Keratinocyte (primary cell): ENCODE measurements at regions not wholly inside any gene's neighbourhood (a gene's known extent, or its start where the extent isn't known, plus 50 kb on each side); places are given as distances from the start of the nearest gene placed in this dataset.
A peak's percentile ranks its signal among the peaks of the same experiment; 100 is the strongest.

Experiments
- DNase-seq: peaks from one replicate; pipeline ENCODE4 v3.0.0-alpha.2; 2011; ENCODE audit warnings: low read depth, missing footprints, low spot score
- FAIRE-seq: peaks from 2 replicates; lab custom pipeline; 2011; peaks lifted over from hg19 to GRCh38; lab: Jason Lieb, UNC
- H2AFZ ChIP-seq: 2 replicates; pipeline ENCODE4 v1.6.0; 2012; ENCODE audit warnings: low read length, control low read depth, inconsistent platforms; ENCODE audit not compliant: control insufficient read depth
- H3K27ac ChIP-seq: 2 replicates; pipeline ENCODE4 v1.5.1; 2011; ENCODE audit warnings: low read length; ENCODE audit not compliant: control insufficient read depth, insufficient read depth
- H3K27me3 ChIP-seq: 3 replicates; pipeline ENCODE4 v1.6.0; 2011; ENCODE audit warnings: low read length; ENCODE audit not compliant: control insufficient read depth, insufficient read depth; ENCODE audit errors: extremely low read depth
- H3K36me3 ChIP-seq, 2 experiments: 2 replicates in 1 of 2; 3 replicates in 1 of 2; pipeline ENCODE4 v1.5.1; 2011; ENCODE audit warnings: low read length in 2 of 2, mild to moderate bottlenecking in 1 of 2; ENCODE audit not compliant: control insufficient read depth in 2 of 2, insufficient read depth in 2 of 2; ENCODE audit errors: extremely low read depth in 1 of 2
- H3K4me1 ChIP-seq: 3 replicates; pipeline ENCODE4 v1.5.1; 2011; ENCODE audit warnings: low read length; ENCODE audit not compliant: control insufficient read depth, insufficient read depth; ENCODE audit errors: extremely low read depth
- H3K4me2 ChIP-seq: 3 replicates; pipeline ENCODE4 v1.6.0; 2011; ENCODE audit warnings: low read depth, low read length; ENCODE audit not compliant: control insufficient read depth, insufficient read depth; ENCODE audit errors: extremely low read depth
- H3K4me3 ChIP-seq, 3 experiments: fragments of 200-600 bp in 1 of 3; sonication (generic) in 1 of 3; 2 replicates in 2 of 3; 3 replicates in 1 of 3; pipeline ENCODE4 v1.5.1; 2011 to 2016; ENCODE audit warnings: low read length in 3 of 3, mild to moderate bottlenecking in 3 of 3, control low read depth in 2 of 3, inconsistent platforms in 1 of 3, low read depth in 1 of 3, mixed read lengths in 1 of 3, mixed run types in 1 of 3, moderate library complexity in 1 of 3; ENCODE audit not compliant: control insufficient read depth in 2 of 3, insufficient read depth in 2 of 3; ENCODE audit errors: extremely low read depth in 1 of 3
- H3K79me2 ChIP-seq: 2 replicates; pipeline ENCODE4 v1.6.0; 2012; ENCODE audit warnings: low read length; ENCODE audit not compliant: control insufficient read depth, insufficient read depth
- H3K9ac ChIP-seq: 3 replicates; pipeline ENCODE4 v1.6.0; 2011; ENCODE audit warnings: low read length; ENCODE audit not compliant: control insufficient read depth, insufficient read depth; ENCODE audit errors: extremely low read depth
- H3K9me1 ChIP-seq: 3 replicates; pipeline ENCODE4 v1.6.0; 2011; ENCODE audit warnings: low read length; ENCODE audit not compliant: control insufficient read depth, insufficient read depth; ENCODE audit errors: extremely low read depth
- H3K9me3 ChIP-seq: 2 replicates; pipeline ENCODE4 v1.5.1; 2012; ENCODE audit warnings: low read depth, low read length; ENCODE audit not compliant: control insufficient read depth
- H4K20me1 ChIP-seq: 3 replicates; pipeline ENCODE4 v1.6.0; 2011; ENCODE audit warnings: low read length; ENCODE audit not compliant: control insufficient read depth, insufficient read depth; ENCODE audit errors: extremely low read depth
- CTCF ChIP-seq, 3 experiments: IDR thresholded peaks in 1 of 3; conservative IDR thresholded peaks in 1 of 3; optimal IDR thresholded peaks in 1 of 3; 2 replicates in 2 of 3; 3 replicates in 1 of 3; pipeline versions ENCODE3 to v1.5.1; 2011; ENCODE audit warnings: low read length in 3 of 3, mild to moderate bottlenecking in 3 of 3, moderate library complexity in 2 of 3, control low read depth in 1 of 3, inconsistent platforms in 1 of 3; ENCODE audit not compliant: insufficient read depth in 2 of 3; ENCODE audit errors: extremely low read depth in 1 of 3
- EZH2 ChIP-seq: IDR thresholded peaks from one replicate; pipeline ENCODE4 v1.6.1; 2012; ENCODE audit warnings: inconsistent platforms, mild to moderate bottlenecking, low read length, moderate library complexity
- dilution Hi-C: fragments of 300-500 bp; cut with MboI; formaldehyde crosslinking; loops from one replicate; pipeline ENCODE4 v1.7.0; 2020; ENCODE audit warnings: low sequenced_read_pairs; ENCODE audit not compliant: extremely low pct_ligation_motif_present

GRCh38 chr12:107423531-107423930 is 262.1 kb upstream of the PWP1 start:
- dilution Hi-C loops: no loop called here
- Histone ChIP-seq H3K36me3 (no peaks in the 10 kb centered on the region), H3K27ac (no peak overlapping the region), H3K4me3 (no peak overlapping the region), H3K27me3 (no peaks in the 10 kb centered on the region), H4K20me1 (no peaks in the 10 kb centered on the region), H3K4me2 (no peak overlapping the region), H3K9me1 (no peaks in the 10 kb centered on the region), H3K9me3 (no peaks in the 10 kb centered on the region), H2AFZ (no peak overlapping the region), H3K4me1 (peaks cover 1% of the 10 kb centered on the region), H3K9ac (no peak overlapping the region), H3K79me2 (no peaks in the 10 kb centered on the region)
- TF ChIP-seq EZH2 (no peak), CTCF (optimal IDR thresholded peaks at IDR 0.05 in 1 of 3, IDR thresholded peaks at IDR 0.05 in 1 of 3, conservative IDR thresholded peaks at IDR 0.05 in 1 of 3; ENCODE audit: extremely low read depth in 1 of 3, insufficient read depth in 2 of 3, low read length in 3 of 3) (no peak)
- DNase-seq (no peak), FAIRE-seq (no peak)

DNA sequence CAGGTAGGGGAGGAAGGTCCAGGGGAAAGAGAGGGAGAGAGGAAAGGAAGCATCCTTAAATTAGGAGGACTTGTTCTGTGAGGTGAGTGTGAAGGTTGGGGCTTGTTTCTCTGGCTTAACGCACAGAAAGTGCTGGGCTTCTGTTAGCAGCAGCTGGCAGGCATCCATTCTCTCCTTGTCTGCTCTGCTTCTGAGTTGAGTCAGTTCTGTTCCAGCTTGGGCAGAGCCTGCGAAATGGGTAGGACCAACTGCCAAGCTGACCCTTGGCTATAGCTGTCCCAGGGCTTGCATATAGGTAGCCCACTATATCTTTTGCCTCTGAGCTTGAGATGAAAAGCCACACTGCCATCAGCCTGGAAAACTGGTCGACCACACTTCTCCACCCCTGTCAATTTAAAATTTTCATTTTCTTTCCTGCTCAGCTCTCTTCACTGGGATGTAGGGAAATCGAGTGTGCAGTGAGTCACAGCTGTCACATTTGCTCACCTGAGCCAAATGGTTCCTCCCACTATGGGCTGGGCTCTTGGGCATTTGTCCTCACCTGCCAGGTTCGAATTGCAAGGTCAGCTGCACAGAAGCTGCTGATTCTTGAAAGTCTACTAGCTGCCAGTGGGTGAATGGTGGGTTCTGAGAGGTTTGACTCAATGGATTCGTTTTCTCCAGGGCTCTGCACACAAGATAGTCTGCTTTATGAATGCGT is 256.4 kb upstream of the PWP1 start:
- no peaks in the 10 kb centered on the region for H3K9me3 ChIP-seq
- no peaks in the 10 kb centered on the region for H3K79me2 ChIP-seq
- H3K4me2 ChIP-seq: peak overlapping the region; percentile 84
- DNase-seq (no peak), FAIRE-seq (peak; percentile 99)
- H3K9me1 ChIP-seq: no peaks in the 10 kb centered on the region
- no peaks in the 10 kb centered on the region for H3K36me3 ChIP-seq
- H4K20me1 ChIP-seq: no peaks in the 10 kb centered on the region
- peak overlapping the region in 1 of 3 experiments; percentile 50 for H3K4me3 ChIP-seq
- H3K27me3 ChIP-seq: no peaks in the 10 kb centered on the region
- dilution Hi-C loops: no loop called here
- H3K4me1 ChIP-seq: peaks cover 16% of the 10 kb centered on the region
- peak overlapping the region; percentile 45 for H3K27ac ChIP-seq
- H2AFZ ChIP-seq: peak overlapping the region; percentile 59
- no peak overlapping the region for H3K9ac ChIP-seq
- TF ChIP-seq CTCF (optimal IDR thresholded peaks at IDR 0.05 in 1 of 3, IDR thresholded peaks at IDR 0.05 in 1 of 3, conservative IDR thresholded peaks at IDR 0.05 in 1 of 3; ENCODE audit: extremely low read depth in 1 of 3, insufficient read depth in 2 of 3, low read length in 3 of 3) (no peak), EZH2 (no peak)
